ENCODE measurements at regions not wholly inside any gene's neighbourhood (a gene's known extent, or its start where the extent isn't known, plus 50 kb on each side); places are given as distances from the start of the nearest gene placed in this dataset.

DNA sequence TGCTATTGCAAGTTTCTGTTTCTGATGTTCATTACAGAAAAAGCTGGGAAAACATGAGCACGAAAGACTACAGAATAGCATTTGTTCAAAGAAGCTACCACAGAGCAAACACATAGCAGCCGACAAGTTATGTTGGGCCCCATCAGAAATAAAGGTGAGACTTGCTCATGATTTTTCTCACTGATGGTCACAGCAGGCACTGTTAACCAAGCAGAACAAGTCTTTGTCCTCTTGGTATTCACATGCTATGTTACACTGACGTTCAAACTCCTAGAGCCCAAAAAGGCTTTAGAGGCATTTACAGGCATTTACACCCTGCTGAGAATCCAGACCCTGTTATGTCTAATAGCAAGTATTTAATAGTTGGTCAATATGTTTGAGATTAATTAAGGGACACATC is 235.0 kb upstream of the HNMT start:
- no peak overlapping the region for H3K4me3 ChIP-seq (ENCODE audit: low read depth, low read length)
- DNase-seq (ENCODE audit: low read depth) = no peak
- TF ChIP-seq POLR2A (IDR thresholded peaks at IDR 0.05; ENCODE audit: extremely low read depth, insufficient read length) = no peak
- no peak for TF ChIP-seq MYC (IDR thresholded peaks at IDR 0.05; ENCODE audit: low read depth, low read length)
- TF ChIP-seq CTCF (IDR thresholded peaks at IDR 0.05; ENCODE audit: low read depth, low read length) = no peak
- TF ChIP-seq, protein P1, sequence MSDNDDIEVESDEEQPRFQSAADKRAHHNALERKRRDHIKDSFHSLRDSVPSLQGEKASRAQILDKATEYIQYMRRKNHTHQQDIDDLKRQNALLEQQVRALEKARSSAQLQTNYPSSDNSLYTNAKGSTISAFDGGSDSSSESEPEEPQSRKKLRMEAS (IDR thresholded peaks at IDR 0.05; ENCODE audit: low read depth, low read length) = no peak

DNA sequence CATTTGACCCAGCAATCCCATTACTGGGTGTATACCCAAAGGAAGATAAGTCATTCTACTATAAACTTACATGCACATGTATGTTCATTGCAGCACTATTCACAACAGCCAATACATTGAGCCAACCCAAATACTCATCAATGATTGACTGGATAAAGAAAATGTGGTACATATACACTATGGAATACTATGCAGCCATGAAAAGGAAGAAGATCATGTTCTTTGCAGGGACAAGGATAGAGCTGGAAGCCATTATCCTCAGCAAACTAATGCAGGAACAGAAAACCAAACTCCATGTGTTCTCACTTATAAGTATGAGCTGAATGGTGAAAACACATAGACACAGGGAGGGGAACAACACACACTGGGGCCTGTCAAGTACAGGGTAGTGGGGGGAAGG is 226.7 kb upstream of the HNMT start:
- DNase-seq (ENCODE audit: low read depth) = no peak
- TF ChIP-seq CTCF (IDR thresholded peaks at IDR 0.05; ENCODE audit: low read depth, low read length) = no peak
- TF ChIP-seq, protein P1 (IDR thresholded peaks at IDR 0.05; ENCODE audit: low read depth, low read length) = no peak
- no peak for TF ChIP-seq MYC (IDR thresholded peaks at IDR 0.05; ENCODE audit: low read depth, low read length)
- no peak for TF ChIP-seq POLR2A (IDR thresholded peaks at IDR 0.05; ENCODE audit: extremely low read depth, insufficient read length)
- no peak overlapping the region for H3K4me3 ChIP-seq (ENCODE audit: low read depth, low read length)

DNA sequence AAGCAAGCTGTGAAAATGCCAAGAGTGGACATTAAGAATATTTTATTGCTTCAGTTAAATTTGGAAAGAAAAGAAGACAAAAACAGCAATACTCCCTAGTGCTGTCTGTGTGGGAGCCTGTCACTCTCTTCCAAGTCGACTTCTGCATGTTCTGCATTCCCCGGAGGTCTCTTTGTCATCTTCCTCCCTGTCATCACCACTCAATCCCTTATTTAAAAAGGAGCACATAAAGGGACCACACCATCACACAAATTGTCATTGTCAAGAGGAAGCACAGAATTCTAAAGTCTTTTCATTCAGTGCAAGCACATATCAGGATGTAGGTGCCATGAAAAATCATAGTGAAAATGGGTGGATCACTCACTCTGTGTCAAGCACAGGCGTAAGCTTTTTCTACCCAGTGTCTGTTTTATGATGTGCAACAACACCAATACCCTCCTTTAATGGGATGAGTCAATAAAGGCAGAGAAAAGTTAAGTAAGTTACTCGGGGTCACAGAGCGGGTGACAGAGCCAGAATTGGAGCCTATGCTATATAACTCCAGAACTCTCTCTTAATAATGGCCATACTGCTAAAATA is 222.4 kb upstream of the HNMT start:
- no peak for TF ChIP-seq POLR2A (IDR thresholded peaks at IDR 0.05; ENCODE audit: extremely low read depth, insufficient read length)
- no peak for TF ChIP-seq CTCF (IDR thresholded peaks at IDR 0.05; ENCODE audit: low read depth, low read length)
- no peak for DNase-seq (ENCODE audit: low read depth)
- H3K4me3 ChIP-seq (ENCODE audit: low read depth, low read length) = no peak overlapping the region

GRCh38 chr2:137747509-137747908 is 216.8 kb upstream of the HNMT start:
- no peak overlapping the region for H3K4me3 ChIP-seq (ENCODE audit: low read depth, low read length)
- TF ChIP-seq POLR2A (IDR thresholded peaks at IDR 0.05; ENCODE audit: extremely low read depth, insufficient read length) (no peak), CTCF (IDR thresholded peaks at IDR 0.05; ENCODE audit: low read depth, low read length) (no peak)
- no peak for DNase-seq (ENCODE audit: low read depth)

GRCh38 chr2:137748533-137748932 is 215.7 kb upstream of the HNMT start:
- no peak overlapping the region for H3K4me3 ChIP-seq (ENCODE audit: low read depth, low read length)
- no peak for DNase-seq (ENCODE audit: low read depth)
- TF ChIP-seq, protein P1 (IDR thresholded peaks at IDR 0.05; ENCODE audit: low read depth, low read length) = no peak
- TF ChIP-seq POLR2A (IDR thresholded peaks at IDR 0.05; ENCODE audit: extremely low read depth, insufficient read length) (no peak), CTCF (IDR thresholded peaks at IDR 0.05; ENCODE audit: low read depth, low read length) (no peak), MYC (IDR thresholded peaks at IDR 0.05; ENCODE audit: low read depth, low read length) (no peak)

DNA sequence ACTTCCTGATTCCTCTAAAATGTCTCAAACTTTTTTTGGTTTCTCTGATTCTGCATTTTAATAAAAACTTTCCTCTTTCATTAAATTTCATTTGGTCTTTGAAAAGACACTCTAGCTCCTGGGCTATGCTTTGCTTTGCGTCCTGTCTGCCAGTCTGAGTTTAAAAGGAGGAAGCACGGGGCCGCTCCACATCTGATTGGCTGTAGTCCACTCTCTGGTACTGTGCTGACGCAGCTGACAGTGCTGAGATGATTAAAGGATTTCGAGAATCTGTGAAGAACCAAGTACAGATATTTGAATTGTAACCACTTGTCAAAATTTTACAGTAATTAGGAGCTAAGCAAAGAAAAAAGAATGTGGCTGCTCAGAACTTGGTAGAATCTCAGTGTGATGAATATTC is 199.6 kb upstream of the HNMT start:
- TF ChIP-seq POLR2A (IDR thresholded peaks at IDR 0.05; ENCODE audit: extremely low read depth, insufficient read length) = no peak
- TF ChIP-seq, protein P1 (IDR thresholded peaks at IDR 0.05; ENCODE audit: low read depth, low read length) = no peak
- TF ChIP-seq MYC (IDR thresholded peaks at IDR 0.05; ENCODE audit: low read depth, low read length) = no peak
- no peak for TF ChIP-seq CTCF (IDR thresholded peaks at IDR 0.05; ENCODE audit: low read depth, low read length)
- H3K4me3 ChIP-seq (ENCODE audit: low read depth, low read length) = no peak overlapping the region
- peak; percentile 12 for DNase-seq (ENCODE audit: low read depth)
